AG09319 (cell line): ENCODE measurements at regions not wholly inside any gene's neighbourhood (a gene's known extent, or its start where the extent isn't known, plus 50 kb on each side); places are given as distances from the start of the nearest gene placed in this dataset.

ENCODE experiments used
- DNase-seq: peaks from one replicate; pipeline ENCODE4 v3.0.0-alpha.2; 2010; ENCODE audit warnings: low read depth; ENCODE audit errors: extremely low read depth
- TF ChIP-seq, protein P1 (sequence below): IDR thresholded peaks from 2 replicates; pipeline ENCODE4 v1.5.1; 2011; ENCODE audit warnings: low read depth, mild to moderate bottlenecking, inconsistent platforms, low read length, moderate library complexity

- DNase-seq = no peak
- TF ChIP-seq, protein P1, sequence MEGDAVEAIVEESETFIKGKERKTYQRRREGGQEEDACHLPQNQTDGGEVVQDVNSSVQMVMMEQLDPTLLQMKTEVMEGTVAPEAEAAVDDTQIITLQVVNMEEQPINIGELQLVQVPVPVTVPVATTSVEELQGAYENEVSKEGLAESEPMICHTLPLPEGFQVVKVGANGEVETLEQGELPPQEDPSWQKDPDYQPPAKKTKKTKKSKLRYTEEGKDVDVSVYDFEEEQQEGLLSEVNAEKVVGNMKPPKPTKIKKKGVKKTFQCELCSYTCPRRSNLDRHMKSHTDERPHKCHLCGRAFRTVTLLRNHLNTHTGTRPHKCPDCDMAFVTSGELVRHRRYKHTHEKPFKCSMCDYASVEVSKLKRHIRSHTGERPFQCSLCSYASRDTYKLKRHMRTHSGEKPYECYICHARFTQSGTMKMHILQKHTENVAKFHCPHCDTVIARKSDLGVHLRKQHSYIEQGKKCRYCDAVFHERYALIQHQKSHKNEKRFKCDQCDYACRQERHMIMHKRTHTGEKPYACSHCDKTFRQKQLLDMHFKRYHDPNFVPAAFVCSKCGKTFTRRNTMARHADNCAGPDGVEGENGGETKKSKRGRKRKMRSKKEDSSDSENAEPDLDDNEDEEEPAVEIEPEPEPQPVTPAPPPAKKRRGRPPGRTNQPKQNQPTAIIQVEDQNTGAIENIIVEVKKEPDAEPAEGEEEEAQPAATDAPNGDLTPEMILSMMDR = no peak
Observed at GRCh38 chr22:22833059-22833458, 54.6 kb upstream of the IGLL5 start.

GRCh38 chr22:22833488-22833887 is 54.1 kb upstream of the IGLL5 start:
- TF ChIP-seq, protein P1 = no peak
- no peak for DNase-seq

GRCh38 chr22:22834204-22834603 is 53.4 kb upstream of the IGLL5 start:
- TF ChIP-seq, protein P1 = no peak
- DNase-seq = no peak

- TF ChIP-seq, protein P1 = no peak
- DNase-seq = no peak
Observed at GRCh38 chr22:22834783-22835182, 52.8 kb upstream of the IGLL5 start.

- DNase-seq = no peak
- TF ChIP-seq, protein P1 = no peak
Observed at GRCh38 chr22:22835242-22835641, 52.4 kb upstream of the IGLL5 start.

DNA sequence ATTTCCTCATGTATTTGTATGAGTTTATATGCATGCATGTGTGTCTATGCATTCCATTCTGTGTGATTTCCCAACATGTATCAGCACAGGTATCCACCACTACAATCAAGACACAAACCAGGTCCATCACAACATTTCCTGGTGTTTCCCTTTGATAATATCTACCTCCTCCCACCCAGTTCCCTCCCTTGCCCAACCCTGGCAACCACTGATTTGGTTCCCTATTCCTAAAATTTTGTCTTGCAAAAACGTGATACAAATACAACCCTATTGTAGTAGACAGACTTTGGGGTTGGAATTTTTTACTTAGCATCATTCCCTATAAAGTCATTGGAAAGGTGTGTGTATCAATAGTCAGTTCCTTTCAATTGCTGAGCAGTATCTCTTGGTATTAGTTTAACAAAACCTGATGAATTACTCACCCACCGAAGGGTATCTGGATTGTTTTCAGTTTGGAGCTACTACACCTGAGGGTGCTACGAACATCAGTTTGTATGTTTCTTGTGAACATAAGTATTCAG is 51.8 kb upstream of the IGLL5 start:
- TF ChIP-seq, protein P1 = no peak
- no peak for DNase-seq

GRCh38 chr22:22836635-22837034 is 51.0 kb upstream of the IGLL5 start:
- TF ChIP-seq, protein P1 = no peak
- no peak for DNase-seq
